Esophagus squamous epithelium (tissue), 5 donors: ENCODE measurements at regions not wholly inside any gene's neighbourhood (a gene's known extent, or its start where the extent isn't known, plus 50 kb on each side); places are given as distances from the start of the nearest gene placed in this dataset.

Experiments
- DNase-seq: peaks from one replicate; lab custom pipeline; 2025; lab: John Stamatoyannopoulos, UW
- H3K27ac ChIP-seq, 4 donors: fragments of 200-600 bp; sonication (generic); one replicate each; pipeline ENCODE4 v1.5.1; 2016 to 2019; ENCODE audit warnings: mild to moderate bottlenecking in 1 of 4
- H3K27me3 ChIP-seq, 4 donors: fragments of 200-600 bp; sonication (generic); 1 replicate in 3 of 4; 2 replicates in 1 of 4; pipeline versions ENCODE4 v1.5.1 to v1.6.0; 2017 to 2021; ENCODE audit warnings: antibody characterized with exemption in 1 of 4
- H3K36me3 ChIP-seq, 3 donors: fragments of 200-600 bp; sonication (generic); one replicate each; pipeline ENCODE4 v1.5.1; 2016 to 2019
- H3K4me1 ChIP-seq, 3 donors: fragments of 200-600 bp; sonication (generic); one replicate each; pipeline ENCODE4 v1.5.1; 2017 to 2019
- H3K4me3 ChIP-seq, 4 donors: fragments of 200-600 bp; sonication (generic); 1 replicate in 3 of 4; 2 replicates in 1 of 4; pipeline ENCODE4 v1.5.1; 2016 to 2019; ENCODE audit warnings: mild to moderate bottlenecking in 2 of 4, moderate library complexity in 1 of 4
- H3K9me3 ChIP-seq, 3 donors: fragments of 200-600 bp; sonication (generic); one replicate each; pipeline ENCODE4 v1.5.1; 2016 to 2019
- CTCF ChIP-seq, 6 experiments: fragments of 450-650 bp in 4 of 6; fragments of 200-600 bp in 2 of 6; sonication (generic) in 2 of 6; IDR thresholded peaks; one replicate each; pipeline ENCODE4 v1.5.1; 2016 to 2019; ENCODE audit warnings: antibody characterized with exemption in 6 of 6, mild to moderate bottlenecking in 4 of 6, moderate library complexity in 4 of 6
- POLR2A ChIP-seq, 4 donors: fragments of 450-650 bp; IDR thresholded peaks; one replicate each; pipeline ENCODE4 v1.6.1; 2017; ENCODE audit warnings: antibody characterized with exemption in 4 of 4, mild to moderate bottlenecking in 4 of 4, moderate library complexity in 3 of 4
- WGBS, 2 donors: methylation state at CpG; one replicate each; pipeline ENCODE4 v1.1.5; 2018; 5-methylcytosine and 5-hydroxymethylcytosine counted together
- intact Hi-C: fragments of 100-400 bp; cut with DNase I; formaldehyde crosslinking; loops from one replicate; pipeline ENCODE4 v1.15.0; 2022
- donor health status: DM: yes; HTN: yes; CAD: no.

DNA sequence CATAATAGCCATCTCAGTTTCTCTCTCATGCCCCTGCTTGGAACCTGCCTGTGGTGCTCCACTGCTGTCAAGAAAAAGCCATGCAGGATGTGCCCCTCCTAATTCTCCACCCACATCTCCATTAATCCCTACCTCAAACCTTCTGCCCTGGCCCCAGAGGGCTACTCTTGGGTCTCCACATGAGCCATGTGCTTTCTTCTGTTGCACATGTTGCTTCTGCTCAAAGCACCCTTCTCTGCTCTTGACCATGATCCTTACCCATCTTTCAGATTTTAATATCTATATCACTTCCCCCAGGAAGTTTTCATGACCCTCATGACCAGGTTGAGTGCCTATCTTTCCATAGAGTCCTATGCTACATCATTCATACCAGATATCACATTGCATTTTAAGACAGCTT is 514.2 kb downstream of the RPS24 start:
- no peak for DNase-seq
- intact Hi-C loops, result no loop called here

GRCh38 chr10:78548369-78548768 is 514.7 kb downstream of the RPS24 start:
- intact Hi-C loops, result no loop called here
- WGBS, 2 donors, result 42 to 45% methylated on average over 3 of the region's 3 CpGs
- H3K4me1 ChIP-seq, result peaks cover 0 to 47% (median 13%) of the 10 kb centered on the region in 3 donors
- no peak for DNase-seq
- H3K36me3 ChIP-seq, result no peaks in the 10 kb centered on the region
- H3K9me3 ChIP-seq, result no peaks in the 10 kb centered on the region
- H3K27ac ChIP-seq, result no peak overlapping the region
- H3K4me3 ChIP-seq, result no peak overlapping the region
- TF ChIP-seq CTCF (IDR thresholded peaks at IDR 0.05) (no peak), POLR2A (IDR thresholded peaks at IDR 0.05) (no peak)
- peaks cover 0 to 23% (median 0%) of the 10 kb centered on the region in 4 donors for H3K27me3 ChIP-seq

More for the DNA sequence above, 514.2 kb downstream of the RPS24 start:
- TF ChIP-seq CTCF (IDR thresholded peaks at IDR 0.05), result no peak
- TF ChIP-seq POLR2A (IDR thresholded peaks at IDR 0.05), result no peak
- H3K4me1 ChIP-seq, result peaks cover 0 to 51% (median 15%) of the 10 kb centered on the region in 3 donors
- H3K27me3 ChIP-seq, result peaks cover 0 to 27% (median 0%) of the 10 kb centered on the region in 4 donors
- H3K36me3 ChIP-seq, result no peaks in the 10 kb centered on the region
- H3K27ac ChIP-seq, result no peak overlapping the region
- H3K9me3 ChIP-seq, result no peaks in the 10 kb centered on the region
- no peak overlapping the region for H3K4me3 ChIP-seq

DNA sequence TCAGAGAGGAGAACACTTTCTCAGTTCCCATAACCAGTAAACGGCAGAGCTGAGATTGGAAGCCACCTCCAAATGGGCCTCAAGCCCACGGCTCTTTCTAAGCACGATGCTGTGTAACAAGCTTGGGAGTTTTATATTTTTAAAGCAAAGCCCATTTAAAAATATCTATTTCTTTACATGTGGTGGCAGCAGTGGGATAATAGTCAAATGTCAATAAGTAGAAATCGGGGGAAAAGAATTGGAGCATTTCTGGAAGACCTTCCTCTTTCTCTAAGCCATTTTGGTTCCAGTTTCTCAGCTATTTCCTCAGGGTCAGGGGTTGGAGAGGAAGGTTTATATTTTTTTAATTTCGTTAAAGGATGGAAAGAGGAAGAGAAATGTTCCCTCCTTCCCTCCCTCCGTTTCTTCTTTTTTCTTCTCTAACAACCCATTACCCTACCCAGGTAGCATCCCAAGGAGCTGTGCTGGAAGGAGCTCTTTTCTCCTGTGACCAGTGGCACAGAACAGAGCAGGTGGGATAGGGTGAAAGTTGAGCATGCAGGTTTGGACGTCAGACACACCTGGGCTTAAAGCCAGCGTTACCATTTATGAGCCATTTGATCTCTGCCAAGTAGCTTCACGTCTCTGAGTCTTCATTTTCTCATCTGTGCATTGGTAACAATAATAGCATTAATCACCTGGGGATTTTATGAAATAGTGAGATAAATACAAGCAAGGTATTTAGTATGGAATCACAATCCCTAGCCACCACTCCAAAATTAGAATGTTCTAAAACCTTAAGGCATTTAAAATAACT is 515.7 kb downstream of the RPS24 start:
- 57 to 60% methylated on average over 9 of the region's 9 CpGs for WGBS, 2 donors
- Histone ChIP-seq H3K36me3 (no peaks in the 10 kb centered on the region), H3K27ac (no peak overlapping the region), H3K4me3 (no peak overlapping the region), H3K27me3 (peaks cover 0 to 13% (median 0%) of the 10 kb centered on the region in 4 donors), H3K9me3 (no peaks in the 10 kb centered on the region), H3K4me1 (peaks cover 0 to 38% (median 7%) of the 10 kb centered on the region in 3 donors)
- DNase-seq, result no peak
- intact Hi-C loops, result no loop called here
- TF ChIP-seq CTCF (IDR thresholded peaks at IDR 0.05), result no peak

- peaks cover 0 to 32% (median 4%) of the 10 kb centered on the region in 3 donors for H3K4me1 ChIP-seq
- intact Hi-C loops, result no loop called here
- no peak for TF ChIP-seq CTCF (IDR thresholded peaks at IDR 0.05)
- TF ChIP-seq POLR2A (IDR thresholded peaks at IDR 0.05), result no peak
- H3K27ac ChIP-seq, result no peak overlapping the region
- no peaks in the 10 kb centered on the region for H3K36me3 ChIP-seq
- no peak overlapping the region for H3K4me3 ChIP-seq
- 71 to 84% methylated on average over 4 of the region's 4 CpGs for WGBS, 2 donors
- no peak for DNase-seq
- peaks cover 0 to 7% (median 0%) of the 10 kb centered on the region in 4 donors for H3K27me3 ChIP-seq
- no peaks in the 10 kb centered on the region for H3K9me3 ChIP-seq
Measured at GRCh38 chr10:78550090-78550489, 516.4 kb downstream of the RPS24 start.

- 90 to 98% methylated on average over 4 of the region's 4 CpGs for WGBS, 2 donors
- no peaks in the 10 kb centered on the region for H3K36me3 ChIP-seq
- peaks cover 0 to 7% (median 0%) of the 10 kb centered on the region in 4 donors for H3K27me3 ChIP-seq
- peaks cover 0 to 32% (median 4%) of the 10 kb centered on the region in 3 donors for H3K4me1 ChIP-seq
- no peaks in the 10 kb centered on the region for H3K9me3 ChIP-seq
- H3K4me3 ChIP-seq, result no peak overlapping the region
- DNase-seq, result no peak
- TF ChIP-seq POLR2A (IDR thresholded peaks at IDR 0.05) (no peak), CTCF (IDR thresholded peaks at IDR 0.05) (no peak)
- intact Hi-C loops, result no loop called here
- H3K27ac ChIP-seq, result no peak overlapping the region
Measured at GRCh38 chr10:78550716-78551115, 517.1 kb downstream of the RPS24 start.
